ENCODE measurements at regions not wholly inside any gene's neighbourhood (a gene's known extent, or its start where the extent isn't known, plus 50 kb on each side); places are given as distances from the start of the nearest gene placed in this dataset.

DNA sequence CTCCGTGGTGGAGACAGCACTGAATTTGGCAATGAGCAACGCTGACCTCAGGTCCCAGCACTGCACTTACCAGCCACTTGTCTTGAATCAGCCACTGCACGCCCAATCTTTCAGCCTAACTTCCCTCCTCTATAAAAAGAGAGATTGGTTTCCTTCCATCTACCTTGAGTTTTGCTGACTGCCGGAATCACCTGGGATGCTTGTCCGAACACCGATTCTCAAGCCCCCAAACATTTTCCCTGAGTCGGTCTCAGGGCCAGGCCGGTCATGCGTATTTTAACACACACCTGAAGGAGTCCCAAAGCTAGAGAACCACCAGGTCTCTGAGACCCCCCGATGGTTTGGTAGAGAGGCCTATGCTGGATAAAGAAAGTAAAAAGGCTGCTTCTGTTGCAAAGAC is 131.5 kb downstream of the SPATA19 start:
- no peak for ATAC-seq
- no peak overlapping the region for H3K4me3 Mint-ChIP-seq
- H3K27me3 Mint-ChIP-seq, result no peaks in the 10 kb centered on the region
- H3K36me3 Mint-ChIP-seq (ENCODE audit: low read depth), result no peaks in the 10 kb centered on the region
- no peaks in the 10 kb centered on the region for H3K4me1 Mint-ChIP-seq
- H3K27ac Mint-ChIP-seq, result no peak overlapping the region
- H3K9me3 Mint-ChIP-seq, result no peaks in the 10 kb centered on the region
- DNase-seq, result no peak

GRCh38 chr11:133713406-133713805 is 131.9 kb downstream of the SPATA19 start:
- no peak for ATAC-seq
- Mint-ChIP-seq H3K4me3 (no peak overlapping the region), H3K27me3 (no peaks in the 10 kb centered on the region), H3K4me1 (no peaks in the 10 kb centered on the region), H3K27ac (no peak overlapping the region), H3K9me3 (no peaks in the 10 kb centered on the region), H3K36me3 (ENCODE audit: low read depth) (no peaks in the 10 kb centered on the region)
- no peak for DNase-seq

- no peaks in the 10 kb centered on the region for H3K9me3 Mint-ChIP-seq
- H3K27me3 Mint-ChIP-seq, result no peaks in the 10 kb centered on the region
- no peak overlapping the region for H3K4me3 Mint-ChIP-seq
- DNase-seq (no peak), ATAC-seq (no peak)
- no peaks in the 10 kb centered on the region for H3K36me3 Mint-ChIP-seq (ENCODE audit: low read depth)
- H3K27ac Mint-ChIP-seq, result no peak overlapping the region
- no peaks in the 10 kb centered on the region for H3K4me1 Mint-ChIP-seq
These were observed 133.2 kb downstream of the SPATA19 start for GRCh38 chr11:133712051-133712560.

DNA sequence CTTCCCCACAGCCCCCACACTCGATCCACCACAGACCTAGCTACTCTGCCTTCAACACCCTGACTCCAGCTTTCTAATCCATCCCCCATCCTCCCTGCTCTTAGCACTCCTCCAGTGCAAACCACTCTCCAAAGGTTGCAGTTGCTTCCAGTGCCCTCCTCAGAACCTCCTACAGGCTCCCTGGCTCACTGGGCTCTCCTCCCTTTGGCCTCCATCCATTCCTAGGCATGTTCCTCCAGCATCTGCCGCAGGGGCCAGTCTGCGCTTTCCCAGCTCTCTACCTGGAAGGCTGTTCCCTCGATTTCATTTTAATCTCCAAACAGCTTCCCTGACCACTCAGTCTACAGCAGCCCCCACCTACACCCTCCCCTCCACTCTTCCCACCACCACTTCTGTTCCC is 133.8 kb downstream of the SPATA19 start:
- no peaks in the 10 kb centered on the region for H3K27me3 Mint-ChIP-seq
- H3K4me1 Mint-ChIP-seq, result no peaks in the 10 kb centered on the region
- H3K27ac Mint-ChIP-seq, result no peak overlapping the region
- no peaks in the 10 kb centered on the region for H3K36me3 Mint-ChIP-seq (ENCODE audit: low read depth)
- no peak overlapping the region for H3K4me3 Mint-ChIP-seq
- DNase-seq (no peak), ATAC-seq (no peak)
- H3K9me3 Mint-ChIP-seq, result no peaks in the 10 kb centered on the region

DNA sequence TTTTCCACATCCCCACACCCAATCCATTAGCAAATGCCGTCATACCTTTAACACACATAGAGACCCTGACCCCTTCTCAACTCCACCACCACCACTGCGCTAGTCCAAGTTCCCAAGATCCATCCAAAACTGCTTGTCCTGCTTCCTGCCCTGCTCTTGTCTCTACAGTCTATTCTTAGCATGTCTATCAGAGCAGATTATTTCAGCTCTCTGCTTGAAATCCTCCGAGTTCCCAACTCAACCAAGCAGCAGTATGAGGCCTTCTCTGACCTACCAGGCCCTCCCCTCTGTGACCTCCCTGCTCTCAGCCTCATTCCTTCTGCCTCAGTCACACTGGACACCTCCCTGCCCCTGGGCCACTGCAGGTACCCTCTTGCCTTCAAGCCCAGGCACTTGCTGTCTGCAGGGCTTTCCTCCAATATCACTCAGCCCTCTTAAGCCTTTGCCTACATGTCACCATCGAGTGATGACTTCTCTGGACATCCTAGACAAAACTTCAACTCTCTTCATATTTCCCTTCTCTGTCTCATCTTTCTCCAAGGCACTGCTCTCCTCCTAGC is 134.6 kb downstream of the SPATA19 start:
- Mint-ChIP-seq H3K27me3 (no peaks in the 10 kb centered on the region), H3K27ac (no peak overlapping the region), H3K4me3 (no peak overlapping the region), H3K36me3 (ENCODE audit: low read depth) (no peaks in the 10 kb centered on the region), H3K9me3 (no peaks in the 10 kb centered on the region), H3K4me1 (no peaks in the 10 kb centered on the region)
- ATAC-seq, result no peak
- DNase-seq, result no peak

DNA sequence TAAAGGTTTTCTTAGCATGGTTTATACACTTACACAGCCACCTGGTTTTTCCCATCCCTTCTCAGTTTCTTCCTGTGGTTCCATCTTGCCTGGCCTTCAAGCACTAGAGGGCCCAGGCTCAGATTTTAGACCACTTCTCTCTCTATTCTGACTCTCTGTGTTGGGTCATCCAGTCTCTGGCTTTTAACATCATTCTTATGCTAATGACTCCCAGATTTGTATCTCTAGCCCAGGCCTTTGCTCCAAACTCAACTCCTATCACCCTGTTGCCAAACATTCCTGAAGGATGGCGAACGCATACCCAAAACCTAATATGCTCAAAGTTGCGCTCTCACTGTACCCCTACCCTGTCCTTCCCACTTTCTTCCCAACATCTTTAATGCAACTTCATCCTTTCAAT is 135.1 kb downstream of the SPATA19 start:
- Mint-ChIP-seq H3K27me3 (no peaks in the 10 kb centered on the region), H3K36me3 (ENCODE audit: low read depth) (no peaks in the 10 kb centered on the region)

GRCh38 chr11:133708547-133709051 is 136.7 kb downstream of the SPATA19 start:
- H3K9me3 Mint-ChIP-seq, result no peaks in the 10 kb centered on the region
- H3K4me3 Mint-ChIP-seq, result no peak overlapping the region
- DNase-seq (no peak), ATAC-seq (no peak)
- no peaks in the 10 kb centered on the region for H3K4me1 Mint-ChIP-seq
- no peak overlapping the region for H3K27ac Mint-ChIP-seq
- H3K27me3 Mint-ChIP-seq, result peaks cover 7% of the 10 kb centered on the region
- H3K36me3 Mint-ChIP-seq (ENCODE audit: low read depth), result no peaks in the 10 kb centered on the region

More for the DNA sequence above, 135.1 kb downstream of the SPATA19 start:
- Mint-ChIP-seq H3K4me3 (no peak overlapping the region), H3K27ac (no peak overlapping the region), H3K9me3 (no peaks in the 10 kb centered on the region), H3K4me1 (no peaks in the 10 kb centered on the region)
- no peak for ATAC-seq
- no peak for DNase-seq

GRCh38 chr11:133706925-133707794 is 138.2 kb downstream of the SPATA19 start:
- Mint-ChIP-seq H3K4me3 (no peak overlapping the region), H3K9me3 (no peaks in the 10 kb centered on the region), H3K27me3 (peaks cover 9% of the 10 kb centered on the region), H3K27ac (no peak overlapping the region), H3K36me3 (ENCODE audit: low read depth) (no peaks in the 10 kb centered on the region), H3K4me1 (no peaks in the 10 kb centered on the region)
- ATAC-seq (no peak), DNase-seq (no peak)

DNA sequence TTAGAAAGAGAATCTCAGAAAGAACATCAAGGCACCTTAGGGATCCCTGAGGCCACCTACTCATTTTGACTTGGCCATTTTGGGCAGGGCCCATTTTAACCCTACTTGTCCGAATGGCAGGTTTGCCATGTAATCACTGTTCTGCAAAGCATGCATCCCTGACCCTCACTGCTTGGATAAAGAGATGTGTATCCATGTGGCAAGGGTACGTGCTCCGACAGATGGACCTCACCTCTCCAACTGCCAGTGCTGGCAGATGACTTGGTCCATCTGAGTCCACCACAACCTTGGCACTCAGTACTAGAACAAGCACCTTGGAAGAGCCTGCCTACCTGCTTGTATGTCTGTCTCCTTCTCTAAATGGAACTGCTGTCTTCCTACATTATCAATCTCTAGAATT is 139.4 kb downstream of the SPATA19 start:
- Mint-ChIP-seq H3K36me3 (ENCODE audit: low read depth) (no peaks in the 10 kb centered on the region), H3K4me1 (no peaks in the 10 kb centered on the region), H3K4me3 (no peak overlapping the region), H3K27ac (no peak overlapping the region), H3K9me3 (no peaks in the 10 kb centered on the region), H3K27me3 (peaks cover 9% of the 10 kb centered on the region)
- ATAC-seq (no peak), DNase-seq (no peak)

- no peaks in the 10 kb centered on the region for H3K4me1 Mint-ChIP-seq
- ATAC-seq, result no peak
- peaks cover 9% of the 10 kb centered on the region for H3K27me3 Mint-ChIP-seq
- DNase-seq, result no peak
- H3K4me3 Mint-ChIP-seq, result no peak overlapping the region
- no peaks in the 10 kb centered on the region for H3K9me3 Mint-ChIP-seq
- H3K27ac Mint-ChIP-seq, result no peak overlapping the region
- no peaks in the 10 kb centered on the region for H3K36me3 Mint-ChIP-seq (ENCODE audit: low read depth)
These were observed 140.2 kb downstream of the SPATA19 start for GRCh38 chr11:133705074-133705648.

- no peak for ATAC-seq
- Mint-ChIP-seq H3K4me3 (no peak overlapping the region), H3K27ac (no peak overlapping the region), H3K36me3 (ENCODE audit: low read depth) (no peaks in the 10 kb centered on the region), H3K4me1 (no peaks in the 10 kb centered on the region), H3K27me3 (peaks cover 6% of the 10 kb centered on the region), H3K9me3 (no peaks in the 10 kb centered on the region)
- DNase-seq, result no peak
These were observed 146.2 kb downstream of the SPATA19 start for GRCh38 chr11:133699071-133699470.

GRCh38 chr11:133698654-133699053 is 146.7 kb downstream of the SPATA19 start:
- Mint-ChIP-seq H3K27ac (no peak overlapping the region), H3K4me3 (no peak overlapping the region), H3K36me3 (ENCODE audit: low read depth) (no peaks in the 10 kb centered on the region), H3K4me1 (no peaks in the 10 kb centered on the region), H3K9me3 (no peaks in the 10 kb centered on the region), H3K27me3 (peaks cover 2% of the 10 kb centered on the region)
- ATAC-seq (no peak), DNase-seq (no peak)

GRCh38 chr11:133697603-133698180 is 147.6 kb downstream of the SPATA19 start:
- Mint-ChIP-seq H3K27me3 (peaks cover 2% of the 10 kb centered on the region), H3K36me3 (ENCODE audit: low read depth) (no peaks in the 10 kb centered on the region), H3K9me3 (no peaks in the 10 kb centered on the region), H3K27ac (no peak overlapping the region), H3K4me3 (no peak overlapping the region), H3K4me1 (no peaks in the 10 kb centered on the region)
- no peak for DNase-seq
- no peak for ATAC-seq

GRCh38 chr11:133697161-133697560 is 148.2 kb downstream of the SPATA19 start:
- Mint-ChIP-seq H3K27me3 (no peaks in the 10 kb centered on the region), H3K4me3 (no peak overlapping the region), H3K27ac (no peak overlapping the region), H3K9me3 (no peaks in the 10 kb centered on the region), H3K36me3 (ENCODE audit: low read depth) (no peaks in the 10 kb centered on the region), H3K4me1 (no peaks in the 10 kb centered on the region)
- DNase-seq, result no peak
- ATAC-seq, result no peak

GRCh38 chr11:133695387-133695786 is 149.9 kb downstream of the SPATA19 start:
- no peak for ATAC-seq
- H3K9me3 Mint-ChIP-seq, result no peaks in the 10 kb centered on the region

More at GRCh38 chr11:133695387-133695786, 149.9 kb downstream of the SPATA19 start:
- Mint-ChIP-seq H3K36me3 (ENCODE audit: low read depth) (no peaks in the 10 kb centered on the region), H3K4me3 (no peak overlapping the region), H3K27ac (no peak overlapping the region), H3K27me3 (no peaks in the 10 kb centered on the region), H3K4me1 (no peaks in the 10 kb centered on the region)
- no peak for DNase-seq

All from activated naive CD8-positive, alpha-beta T cell treated with anti-CD3 and anti-CD28 coated beads, Interleukin-2, amount 50 U/mL, for 24 hours (primary cell).